HCT116 (cell line): ENCODE measurements at regions not wholly inside any gene's neighbourhood (a gene's known extent, or its start where the extent isn't known, plus 50 kb on each side); places are given as distances from the start of the nearest gene placed in this dataset.

Experiments
- POLR2AphosphoS5 ChIP-seq: IDR thresholded peaks from 2 replicates; pipeline ENCODE4 v1.6.1; 2011; ENCODE audit warnings: mild to moderate bottlenecking, low read depth, low read length, moderate library complexity
- RAD21 ChIP-seq: IDR thresholded peaks from 2 replicates; pipeline ENCODE4 v1.6.1; 2012; ENCODE audit warnings: low read depth, mild to moderate bottlenecking
- TF ChIP-seq, protein P1 (sequence below), 3 experiments: fragments of 200-600 bp in 1 of 3; sonication (generic) in 1 of 3; IDR thresholded peaks in 2 of 3; conservative IDR thresholded peaks in 1 of 3; 2 replicates each; pipeline ENCODE4 v1.5.1; 2012 to 2017; ENCODE audit warnings: low read depth in 2 of 3, low read length in 2 of 3, antibody characterized with exemption in 1 of 3, borderline replicate concordance in 1 of 3, control low read depth in 1 of 3, mild to moderate bottlenecking in 1 of 3, mixed read lengths in 1 of 3, mixed run types in 1 of 3, moderate library complexity in 1 of 3; ENCODE audit not compliant: insufficient read depth in 1 of 3

DNA sequence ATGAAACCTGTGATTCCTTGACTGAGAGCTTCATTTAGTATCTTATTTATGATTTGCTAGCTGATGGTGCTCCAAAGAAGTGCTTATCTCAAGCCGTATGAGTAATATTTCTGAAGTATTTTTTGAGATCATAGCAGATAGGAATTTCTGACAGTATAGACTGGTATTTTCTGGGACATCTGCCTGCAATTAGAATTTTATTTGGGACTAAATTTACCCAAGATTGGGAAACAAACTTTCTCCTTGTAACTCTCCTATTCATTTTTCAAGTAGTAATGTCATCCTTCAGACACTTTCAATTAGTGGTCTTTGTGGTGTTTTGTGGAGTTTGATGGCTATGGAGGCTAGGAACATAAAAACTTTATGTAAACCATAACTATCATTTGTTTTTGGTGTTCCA is 597.2 kb upstream of the ZP4 start:
- TF ChIP-seq, protein P1, sequence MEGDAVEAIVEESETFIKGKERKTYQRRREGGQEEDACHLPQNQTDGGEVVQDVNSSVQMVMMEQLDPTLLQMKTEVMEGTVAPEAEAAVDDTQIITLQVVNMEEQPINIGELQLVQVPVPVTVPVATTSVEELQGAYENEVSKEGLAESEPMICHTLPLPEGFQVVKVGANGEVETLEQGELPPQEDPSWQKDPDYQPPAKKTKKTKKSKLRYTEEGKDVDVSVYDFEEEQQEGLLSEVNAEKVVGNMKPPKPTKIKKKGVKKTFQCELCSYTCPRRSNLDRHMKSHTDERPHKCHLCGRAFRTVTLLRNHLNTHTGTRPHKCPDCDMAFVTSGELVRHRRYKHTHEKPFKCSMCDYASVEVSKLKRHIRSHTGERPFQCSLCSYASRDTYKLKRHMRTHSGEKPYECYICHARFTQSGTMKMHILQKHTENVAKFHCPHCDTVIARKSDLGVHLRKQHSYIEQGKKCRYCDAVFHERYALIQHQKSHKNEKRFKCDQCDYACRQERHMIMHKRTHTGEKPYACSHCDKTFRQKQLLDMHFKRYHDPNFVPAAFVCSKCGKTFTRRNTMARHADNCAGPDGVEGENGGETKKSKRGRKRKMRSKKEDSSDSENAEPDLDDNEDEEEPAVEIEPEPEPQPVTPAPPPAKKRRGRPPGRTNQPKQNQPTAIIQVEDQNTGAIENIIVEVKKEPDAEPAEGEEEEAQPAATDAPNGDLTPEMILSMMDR (IDR thresholded peaks at IDR 0.05 in 2 of 3, conservative IDR thresholded peaks at IDR 0.05 in 1 of 3; ENCODE audit: borderline replicate concordance in 1 of 3, insufficient read depth in 1 of 3, low read depth in 2 of 3, low read length in 2 of 3) = no peak
- TF ChIP-seq POLR2AphosphoS5 = no peak
- no peak for TF ChIP-seq RAD21
